ENCODE measurements at regions not wholly inside any gene's neighbourhood (a gene's known extent, or its start where the extent isn't known, plus 50 kb on each side); places are given as distances from the start of the nearest gene placed in this dataset.

- Histone ChIP-seq H3K9me2 (ENCODE audit: insufficient read depth) (no peaks in the 10 kb centered on the region), H3K36me3 (ENCODE audit: insufficient read depth) (no peaks in the 10 kb centered on the region), H3F3A (replicated peaks; ENCODE audit: low read depth) (no peaks in the 10 kb centered on the region), H3K27me3 (ENCODE audit: insufficient read depth) (no peaks in the 10 kb centered on the region), H3K27ac (ENCODE audit: low read depth) (no peak overlapping the region), H3K79me2 (replicated peaks; ENCODE audit: insufficient read depth) (no peaks in the 10 kb centered on the region), H3K4me2 (no peak overlapping the region), H3K4me3 (no peak overlapping the region), H4K20me1 (replicated peaks; ENCODE audit: insufficient read depth) (no peaks in the 10 kb centered on the region), H3K4me1 (ENCODE audit: insufficient read depth) (peaks cover 48% of the 10 kb centered on the region), H2AFZ (no peak overlapping the region)
- ATAC-seq (no peak), DNase-seq (ENCODE audit: low spot score) (no peak)
- no peaks in the 10 kb centered on the region for H3K9me3 Mint-ChIP-seq
- H3K27me3 Mint-ChIP-seq (ENCODE audit: insufficient read depth, low read depth, poor library complexity), result no peaks in the 10 kb centered on the region
- H3K4me1 Mint-ChIP-seq, result peaks cover 27% of the 10 kb centered on the region
- TF ChIP-seq CREB1 (CRISPR knock-in tag; IDR thresholded peaks at IDR 0.05; ENCODE audit: low read depth), result no peak
- H3K4me3 Mint-ChIP-seq, result no peak overlapping the region
- H3K27ac Mint-ChIP-seq, result no peak overlapping the region
- H3K36me3 Mint-ChIP-seq (ENCODE audit: low read depth), result no peaks in the 10 kb centered on the region
Observed at GRCh38 chr3:181459516-181459915, 252.2 kb upstream of the SOX2 start.

GRCh38 chr3:181458857-181459256, 252.9 kb upstream of the SOX2 start:
- no peak overlapping the region for H3K4me2 ChIP-seq
- no peaks in the 10 kb centered on the region for H3K27me3 ChIP-seq (ENCODE audit: insufficient read depth)
- Mint-ChIP-seq H3K27ac (no peak overlapping the region), H3K4me3 (no peak overlapping the region), H3K4me1 (peaks cover 23% of the 10 kb centered on the region), H3K36me3 (ENCODE audit: low read depth) (no peaks in the 10 kb centered on the region), H3K9me3 (no peaks in the 10 kb centered on the region), H3K27me3 (ENCODE audit: insufficient read depth, low read depth, poor library complexity) (no peaks in the 10 kb centered on the region)
- no peaks in the 10 kb centered on the region for H3F3A ChIP-seq (replicated peaks; ENCODE audit: low read depth)
- H4K20me1 ChIP-seq (replicated peaks; ENCODE audit: insufficient read depth), result no peaks in the 10 kb centered on the region
- no peak for DNase-seq (ENCODE audit: low spot score)
- H3K79me2 ChIP-seq (replicated peaks; ENCODE audit: insufficient read depth), result no peaks in the 10 kb centered on the region
- H3K36me3 ChIP-seq (ENCODE audit: insufficient read depth), result no peaks in the 10 kb centered on the region
- H3K27ac ChIP-seq (ENCODE audit: low read depth), result no peak overlapping the region
- peaks cover 47% of the 10 kb centered on the region for H3K4me1 ChIP-seq (ENCODE audit: insufficient read depth)
- H2AFZ ChIP-seq, result peak overlapping the region; percentile 25; the same call in 1 of the 2 replicates
- H3K9me2 ChIP-seq (ENCODE audit: insufficient read depth), result no peaks in the 10 kb centered on the region
- H3K4me3 ChIP-seq, result no peak overlapping the region
- ATAC-seq, result no peak
- TF ChIP-seq NANOG (IDR thresholded peaks at IDR 0.05; ENCODE audit: borderline replicate concordance), result no peak
- no peak for TF ChIP-seq ETS1 (IDR thresholded peaks at IDR 0.05)
- no peak for TF ChIP-seq ZNF462 (CRISPR knock-in tag; IDR thresholded peaks at IDR 0.05)
- no peak for TF ChIP-seq EZH2 (IDR thresholded peaks at IDR 0.05; ENCODE audit: low read depth, unreplicated experiment)
- TF ChIP-seq EZH2phosphoT487 (IDR thresholded peaks at IDR 0.05; ENCODE audit: unreplicated experiment), result no peak
- no peak for TF ChIP-seq STAT1 (IDR thresholded peaks at IDR 0.05; ENCODE audit: unreplicated experiment)
- no peak for TF ChIP-seq CREB1 (CRISPR knock-in tag; IDR thresholded peaks at IDR 0.05; ENCODE audit: low read depth)
- no peak for TF ChIP-seq JUNB (IDR thresholded peaks at IDR 0.05; ENCODE audit: unreplicated experiment)
- no peak for TF ChIP-seq ZNF331 (CRISPR knock-in tag; IDR thresholded peaks at IDR 0.05; ENCODE audit: low read depth)
- TF ChIP-seq CTCF (conservative IDR thresholded peaks at IDR 0.05; ENCODE audit: low read depth in 2 of 2), result no peak
- no peak for TF ChIP-seq ZNF114 (CRISPR knock-in tag; IDR thresholded peaks at IDR 0.05)

All from GM23338 (cell line).